ENCODE measurements at regions not wholly inside any gene's neighbourhood (a gene's known extent, or its start where the extent isn't known, plus 50 kb on each side); places are given as distances from the start of the nearest gene placed in this dataset.

DNA sequence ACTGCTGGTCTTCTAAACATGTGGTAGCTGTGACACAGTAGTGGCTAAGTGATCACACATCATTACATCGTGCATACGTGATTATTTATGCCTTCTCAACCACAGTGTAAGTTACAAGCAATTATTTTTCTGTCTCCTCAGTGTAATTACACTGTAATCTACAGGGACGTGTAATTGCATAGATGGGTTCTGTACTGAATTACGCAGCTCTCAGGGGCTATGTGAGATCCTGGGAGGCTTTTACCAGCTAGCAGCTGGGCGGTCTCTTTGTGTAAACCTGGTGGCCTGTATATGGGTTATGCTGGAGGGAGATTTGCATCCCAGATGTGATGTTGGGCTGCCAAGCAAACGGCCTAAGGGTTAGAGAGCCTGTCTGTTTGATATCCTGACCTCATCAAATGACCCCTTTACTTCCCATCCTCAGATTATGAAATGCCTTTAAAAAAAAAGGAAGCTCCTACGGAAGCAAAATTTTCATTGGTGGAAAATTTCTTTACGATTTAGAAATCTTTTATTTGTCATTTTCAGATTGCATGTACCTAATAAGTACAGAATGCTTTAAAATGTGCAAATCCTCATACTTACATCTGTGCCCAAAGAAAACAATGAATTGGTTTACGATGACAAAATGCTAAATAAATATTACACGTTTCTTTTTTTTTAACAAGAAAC, 402.8 kb upstream of the JAG1 start:
- H3K4ac ChIP-seq (replicated peaks; ENCODE audit: insufficient read length, low read depth, low read length): no peak overlapping the region
- 0 out of 2 replicates have a peak overlapping the region, but pooled peaks have one; percentile 15 for H2AFZ ChIP-seq (ENCODE audit: low read length)
- ChIA-PET POLR2A (ENCODE audit: partially characterized antibody) (no interaction called here), CTCF (ENCODE audit: partially characterized antibody) (interaction anchor here (1.8 kb wide), 1 partner anchor 9 kb away, joined by 7 read pairs; no protein-coding TSS in a partner anchor)
- no peaks in the 10 kb centered on the region for H3K27me3 ChIP-seq (replicated peaks in 1 of 4; ENCODE audit: control insufficient read depth in 3 of 4, extremely low read depth in 1 of 4, insufficient read depth in 3 of 4, low read length in 3 of 4)
- H3K27ac ChIP-seq (ENCODE audit: low read depth, low read length): no peak overlapping the region
- no peak overlapping the region for H3K18ac ChIP-seq (ENCODE audit: extremely low read depth, low read length)
- H2BK20ac ChIP-seq (ENCODE audit: low read length): no peak overlapping the region
- no peaks in the 10 kb centered on the region for H4K20me1 ChIP-seq (replicated peaks in 1 of 2; ENCODE audit: control insufficient read depth in 1 of 2, insufficient read depth in 2 of 2, low read length in 2 of 2)
- H2BK5ac ChIP-seq (ENCODE audit: low read depth, low read length): no peak overlapping the region
- DNase-seq (ENCODE audit: low read depth in 1 of 2, low spot score in 2 of 2) (no peak), FAIRE-seq (no peak)
- no peak overlapping the region for H3K23ac ChIP-seq (ENCODE audit: insufficient read length)
- no peak overlapping the region for H3K14ac ChIP-seq (ENCODE audit: insufficient read length)
- H3K23me2 ChIP-seq (ENCODE audit: low read depth, low read length): no peaks in the 10 kb centered on the region
- H3K9me3 ChIP-seq (ENCODE audit: insufficient read depth in 2 of 2, low read depth in 1 of 2, low read length in 1 of 2): no peaks in the 10 kb centered on the region
- H4K8ac ChIP-seq (ENCODE audit: extremely low read depth, insufficient read depth, low read length): no peak overlapping the region
- no peaks in the 10 kb centered on the region for H3K36me3 ChIP-seq (ENCODE audit: control insufficient read depth in 2 of 4, insufficient read depth in 4 of 4, low read length in 3 of 4)
- no peak overlapping the region for H3K56ac ChIP-seq (replicated peaks; ENCODE audit: insufficient read length, low read depth, low read length)
- no peak overlapping the region for H4K5ac ChIP-seq (ENCODE audit: insufficient read length, low read depth, low read length)
- H2AK5ac ChIP-seq (ENCODE audit: low read depth, low read length): no peak overlapping the region
- no peak overlapping the region for H2BK15ac ChIP-seq (ENCODE audit: low read length)
- H2BK120ac ChIP-seq (replicated peaks; ENCODE audit: low read depth, low read length): no peak overlapping the region
- no peaks in the 10 kb centered on the region for H3K79me2 ChIP-seq (ENCODE audit: control insufficient read depth in 1 of 2, insufficient read depth in 2 of 2, low read length in 2 of 2)
- WGBS, 2 experiments (ENCODE audit: extremely low coverage in 1 of 2, insufficient coverage in 1 of 2, insufficient read length in 1 of 2, insufficient replicate concordance in 2 of 2, low coverage in 1 of 2, low lambda C conversion rate in 2 of 2, missing lambda C conversion rate in 1 of 2): 87% methylated on average over 10 of the region's 10 CpGs; no CpG with 5 or more reads in 1 of the 2 experiments
- H3K9ac ChIP-seq (replicated peaks in 1 of 4; ENCODE audit: extremely low read depth in 1 of 4, low read depth in 3 of 4, low read length in 3 of 4): no peak overlapping the region
- H3K79me1 ChIP-seq (ENCODE audit: low read depth, low read length): no peaks in the 10 kb centered on the region
- no peaks in the 10 kb centered on the region for H3K4me1 ChIP-seq (replicated peaks in 1 of 4; ENCODE audit: control insufficient read depth in 3 of 4, insufficient read depth in 4 of 4, low read length in 3 of 4)
- no peak overlapping the region for H3K4me2 ChIP-seq (ENCODE audit: insufficient read depth in 1 of 2, low read depth in 2 of 2, low read length in 2 of 2)
- H2BK12ac ChIP-seq (ENCODE audit: low read depth, low read length): no peak overlapping the region
- H3K4me3 ChIP-seq (ENCODE audit: extremely low read depth in 1 of 4, insufficient read depth in 2 of 4, low read depth in 3 of 4, low read length in 4 of 4): no peak overlapping the region
- H4K91ac ChIP-seq (replicated peaks; ENCODE audit: insufficient read length, low read length): no peak overlapping the region
- no peak for TF ChIP-seq RFX5 (IDR thresholded peaks at IDR 0.05; ENCODE audit: borderline replicate concordance, low read depth, low read length)
- no peak for TF ChIP-seq TAF7 (optimal IDR thresholded peaks at IDR 0.05; ENCODE audit: borderline replicate concordance, low read depth, low read length)
- no peak for TF ChIP-seq MAFK (IDR thresholded peaks at IDR 0.05; ENCODE audit: low read depth, low read length)
- TF ChIP-seq NRF1 (IDR thresholded peaks at IDR 0.05; ENCODE audit: low read depth, low read length): no peak
- no peak for TF ChIP-seq TBP (IDR thresholded peaks at IDR 0.05; ENCODE audit: low read depth, low read length)
- no peak for TF ChIP-seq BRCA1 (IDR thresholded peaks at IDR 0.05; ENCODE audit: low read depth, low read length)
- no peak for TF ChIP-seq CBX8 (IDR thresholded peaks at IDR 0.05; ENCODE audit: borderline replicate concordance, low read depth, low read length)
- no peak for TF ChIP-seq BCL11A (IDR thresholded peaks at IDR 0.05; ENCODE audit: low read depth in 2 of 2, low read length in 2 of 2)
- TF ChIP-seq, protein P1, sequence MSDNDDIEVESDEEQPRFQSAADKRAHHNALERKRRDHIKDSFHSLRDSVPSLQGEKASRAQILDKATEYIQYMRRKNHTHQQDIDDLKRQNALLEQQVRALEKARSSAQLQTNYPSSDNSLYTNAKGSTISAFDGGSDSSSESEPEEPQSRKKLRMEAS (IDR thresholded peaks at IDR 0.05): no peak
- TF ChIP-seq SRF (IDR thresholded peaks at IDR 0.05; ENCODE audit: low read depth, low read length): no peak
- TF ChIP-seq TEAD4 (IDR thresholded peaks at IDR 0.05; ENCODE audit: low read depth, low read length): no peak
- TF ChIP-seq EGR1 (IDR thresholded peaks at IDR 0.05; ENCODE audit: borderline replicate concordance, low read depth, low read length): no peak
- TF ChIP-seq, protein P2, sequence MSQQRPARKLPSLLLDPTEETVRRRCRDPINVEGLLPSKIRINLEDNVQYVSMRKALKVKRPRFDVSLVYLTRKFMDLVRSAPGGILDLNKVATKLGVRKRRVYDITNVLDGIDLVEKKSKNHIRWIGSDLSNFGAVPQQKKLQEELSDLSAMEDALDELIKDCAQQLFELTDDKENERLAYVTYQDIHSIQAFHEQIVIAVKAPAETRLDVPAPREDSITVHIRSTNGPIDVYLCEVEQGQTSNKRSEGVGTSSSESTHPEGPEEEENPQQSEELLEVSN (IDR thresholded peaks at IDR 0.05): no peak
- no peak for TF ChIP-seq CHD2 (IDR thresholded peaks at IDR 0.05; ENCODE audit: low read length)

Measured in H1 (cell line).